IPS DF 4.7 (cell line): ENCODE measurements at regions not wholly inside any gene's neighbourhood (a gene's known extent, or its start where the extent isn't known, plus 50 kb on each side); places are given as distances from the start of the nearest gene placed in this dataset.
"Not testable (repeated sequence)": the region's sequence is repeated elsewhere in the genome, so short reads cannot be mapped to it uniquely, and the experiment has no call there.

Experiments used
- DNase-seq: peaks from one replicate; pipeline ENCODE4 v3.0.0-alpha.2; 2013; ENCODE audit warnings: low spot score; ENCODE audit errors: extremely low read depth

DNA sequence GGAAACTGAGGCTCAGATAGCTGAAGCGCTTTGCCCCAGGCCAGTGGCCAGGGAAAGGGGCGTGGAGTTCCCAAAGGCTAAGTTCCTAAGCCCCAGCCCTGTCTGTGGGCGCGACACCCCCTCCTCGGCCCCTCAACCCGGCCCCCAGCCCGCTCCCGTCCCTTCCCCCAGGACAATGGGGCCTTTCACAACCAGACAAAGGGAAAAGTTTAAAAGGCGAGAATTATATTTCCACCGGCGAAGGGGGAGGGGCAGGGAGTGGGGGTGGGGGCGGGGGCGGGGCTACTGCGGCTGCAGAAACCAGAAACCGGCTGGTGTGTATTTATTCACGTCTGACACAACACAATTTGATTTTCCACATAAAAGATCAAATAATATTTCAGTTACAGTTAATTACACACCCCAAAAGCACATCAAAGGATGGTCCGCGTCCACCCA is 192.1 kb downstream of the MN1 start:
- DNase-seq: no peak

DNA sequence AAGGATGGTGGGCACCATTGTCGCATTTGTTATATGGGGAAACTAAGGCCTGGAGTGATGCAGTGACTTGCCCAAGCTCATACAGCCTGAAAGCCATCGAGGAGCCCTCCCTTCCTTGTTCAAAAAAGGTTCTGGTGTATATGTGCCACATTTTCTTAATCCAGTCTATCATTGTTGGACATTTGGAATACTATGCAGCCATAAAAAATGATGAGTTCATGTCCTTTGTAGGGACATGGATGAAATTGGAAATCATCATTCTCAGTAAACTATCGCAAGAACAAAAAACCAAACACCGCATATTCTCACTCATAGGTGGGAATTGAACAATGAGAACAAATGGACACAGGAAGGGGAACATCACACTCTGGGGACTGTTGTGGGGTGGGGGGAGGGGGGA is 191.4 kb downstream of the MN1 start:
- DNase-seq: not testable (repeated sequence)

DNA sequence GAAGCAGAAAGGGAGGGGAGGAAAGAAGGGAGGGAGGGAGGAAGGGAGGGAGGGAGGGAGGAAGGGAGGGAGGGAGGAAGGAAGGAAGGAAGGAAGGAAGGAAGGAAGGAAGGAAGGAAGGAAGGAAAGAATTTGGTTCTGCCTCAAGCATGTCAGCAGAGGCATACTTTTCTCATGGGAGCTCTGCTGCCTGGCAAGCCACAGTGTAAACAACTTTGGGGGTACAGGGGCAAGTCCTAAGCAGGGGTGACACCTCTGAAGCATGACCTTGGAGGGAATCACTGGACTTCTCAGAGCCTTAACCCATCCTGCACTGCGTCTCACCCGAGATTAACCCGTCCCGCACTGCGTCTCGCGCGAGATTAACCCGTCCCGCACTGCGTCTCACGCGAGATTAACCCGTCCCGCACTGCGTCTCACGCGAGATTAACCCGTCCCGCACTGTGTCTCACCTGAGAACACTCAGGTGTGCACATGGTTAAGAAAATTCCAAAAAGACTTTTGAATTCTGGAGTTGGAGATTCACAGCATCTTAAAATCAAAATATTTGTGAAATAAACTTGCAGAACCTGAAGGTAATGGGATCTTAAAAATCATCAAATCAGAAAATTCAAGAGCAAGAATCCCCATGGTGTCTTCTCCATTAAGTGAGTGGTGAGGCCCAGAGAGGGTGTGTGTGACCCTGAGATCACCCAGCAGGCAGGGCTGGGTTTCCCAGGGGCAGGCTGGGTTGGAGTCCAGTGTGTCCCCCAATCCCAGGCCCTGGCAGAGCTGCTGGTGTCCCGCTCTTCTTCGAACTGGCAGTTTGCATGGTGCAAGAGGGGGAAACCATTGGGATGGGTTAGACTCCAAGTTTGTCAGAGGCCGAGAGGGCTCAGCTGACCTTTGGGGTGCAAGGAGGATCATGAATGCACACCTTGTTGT is 190.4 kb downstream of the MN1 start:
- DNase-seq: no peak

DNA sequence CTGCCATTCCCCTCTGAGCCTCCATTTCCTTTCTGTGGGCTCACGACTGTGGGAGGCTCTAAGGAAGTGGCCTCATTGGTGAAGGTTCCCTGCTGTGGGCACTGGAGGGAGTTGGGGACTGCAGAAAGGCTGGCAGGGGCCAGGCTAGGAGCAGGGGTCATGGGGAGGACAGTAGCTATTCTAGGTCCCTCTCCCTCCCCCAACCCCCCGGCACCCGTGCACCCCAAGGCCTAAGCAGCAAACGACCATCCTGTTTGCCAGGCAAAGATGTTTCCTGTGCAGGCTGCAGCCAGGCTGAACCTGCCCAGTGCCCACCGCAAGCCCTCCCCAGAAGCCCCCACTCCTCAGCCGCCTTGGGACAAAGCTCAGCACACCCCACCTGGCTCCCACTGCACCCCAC is 189.4 kb downstream of the MN1 start:
- no peak for DNase-seq

DNA sequence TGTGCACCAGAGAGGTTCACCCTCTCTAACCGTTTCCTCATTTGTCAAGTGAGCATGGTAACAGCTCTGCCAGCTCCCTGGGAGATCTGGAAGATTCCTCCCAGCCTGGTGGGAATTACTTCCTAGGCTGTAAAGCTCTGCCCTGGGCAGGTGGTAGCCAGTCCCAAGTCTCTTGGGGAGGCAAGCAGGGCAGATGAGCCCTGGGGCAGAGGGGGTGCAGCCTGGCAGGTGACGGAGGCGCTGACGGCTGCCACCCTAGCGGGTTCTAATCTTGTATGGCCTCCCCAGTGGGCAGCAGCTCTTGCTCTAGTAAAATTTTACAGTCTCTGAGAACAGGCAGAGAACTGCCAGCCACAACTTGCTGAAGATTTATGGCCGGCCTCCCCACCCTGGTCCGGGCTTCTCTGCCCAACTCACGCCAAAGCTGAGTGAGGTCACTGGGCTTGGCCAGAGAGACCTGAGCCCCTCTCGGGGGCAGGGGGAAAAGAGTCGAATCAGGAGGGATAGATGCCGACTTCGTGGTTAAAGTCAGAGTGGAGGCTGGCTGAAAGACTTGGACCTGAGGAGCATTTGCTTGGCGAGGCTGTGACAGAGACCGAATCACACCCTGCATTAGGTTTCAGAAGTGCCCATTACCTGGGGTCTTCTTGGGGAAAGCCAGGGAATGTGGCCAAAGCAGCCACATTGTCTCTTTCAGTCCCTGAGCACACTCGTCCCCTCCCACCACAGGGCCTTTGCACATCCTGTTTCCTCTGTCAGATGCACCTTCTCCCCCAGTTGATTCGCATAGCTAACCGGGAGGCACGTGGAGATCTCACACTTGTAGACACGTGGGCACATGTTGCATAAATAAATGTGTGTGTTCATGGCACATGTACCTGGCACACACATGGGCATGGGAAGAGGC is 188.2 kb downstream of the MN1 start:
- DNase-seq: no peak

DNA sequence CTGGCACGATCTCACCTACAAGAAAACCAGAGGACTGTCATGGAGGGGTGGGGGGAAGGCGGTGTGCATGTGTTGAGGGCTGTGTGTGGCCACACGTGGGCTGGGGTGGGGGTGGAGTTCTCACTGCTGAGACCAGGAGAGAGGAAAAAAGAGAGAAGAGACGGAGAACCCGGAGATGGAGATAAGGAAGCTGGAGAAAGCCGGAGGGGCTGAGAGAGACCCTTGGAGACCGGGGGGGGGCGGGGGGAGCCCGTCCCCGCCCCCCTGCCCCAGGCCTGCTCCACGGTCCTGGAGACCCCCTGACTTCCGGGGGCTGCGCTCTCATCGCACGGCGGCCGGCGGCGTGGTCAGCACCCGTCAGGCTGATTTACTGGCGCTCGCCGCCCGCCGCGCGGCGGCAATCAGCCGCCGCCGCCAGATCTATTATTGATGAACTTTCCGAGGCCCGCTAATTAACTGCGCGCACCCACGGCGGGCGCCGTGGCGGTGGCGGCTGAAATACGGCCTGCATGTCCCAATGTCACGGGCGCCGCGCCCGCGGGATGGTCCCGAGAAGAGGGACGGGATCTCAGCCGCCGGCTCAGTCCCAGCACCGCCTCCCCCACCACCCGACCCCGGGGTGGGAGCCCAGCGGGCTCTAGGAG is 187.4 kb downstream of the MN1 start:
- no peak for DNase-seq

DNA sequence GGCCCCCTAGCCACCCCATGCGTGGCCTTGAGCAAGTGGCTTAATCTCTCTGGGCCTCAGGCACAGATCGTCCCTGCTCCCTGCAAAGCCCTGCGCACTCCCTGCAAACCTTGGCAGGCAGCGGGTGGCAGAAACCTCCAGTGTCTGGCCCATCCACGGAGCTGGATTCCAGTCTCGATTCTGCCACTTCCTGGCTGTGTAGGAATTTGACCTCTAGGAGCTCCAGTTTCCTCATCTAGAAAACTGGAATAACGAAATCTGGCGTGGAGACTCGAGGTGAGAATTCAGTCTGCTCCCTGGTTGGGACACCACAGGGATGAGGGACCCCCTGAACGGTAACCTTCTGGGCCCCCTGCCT is 186.9 kb downstream of the MN1 start:
- DNase-seq: no peak

DNA sequence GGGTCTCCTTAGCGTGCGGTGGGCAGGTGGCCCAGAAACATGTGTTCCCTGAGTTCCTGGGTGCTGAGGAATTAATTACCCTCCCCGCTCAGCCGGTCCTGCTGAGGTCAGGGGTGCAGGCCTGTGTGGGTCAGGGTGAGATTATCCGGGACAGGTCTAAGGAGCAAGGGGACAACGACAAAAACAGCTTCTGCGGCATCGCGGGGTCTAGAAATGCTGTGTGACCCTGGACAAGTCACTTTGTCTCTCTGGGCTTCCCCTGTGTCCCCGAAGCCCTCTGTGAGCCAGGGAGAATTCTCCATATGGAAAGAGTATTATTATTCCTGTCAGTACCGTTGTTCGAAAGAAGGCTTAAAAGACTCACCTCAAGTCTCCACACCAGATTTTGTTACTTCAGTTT is 186.1 kb downstream of the MN1 start:
- DNase-seq: no peak

DNA sequence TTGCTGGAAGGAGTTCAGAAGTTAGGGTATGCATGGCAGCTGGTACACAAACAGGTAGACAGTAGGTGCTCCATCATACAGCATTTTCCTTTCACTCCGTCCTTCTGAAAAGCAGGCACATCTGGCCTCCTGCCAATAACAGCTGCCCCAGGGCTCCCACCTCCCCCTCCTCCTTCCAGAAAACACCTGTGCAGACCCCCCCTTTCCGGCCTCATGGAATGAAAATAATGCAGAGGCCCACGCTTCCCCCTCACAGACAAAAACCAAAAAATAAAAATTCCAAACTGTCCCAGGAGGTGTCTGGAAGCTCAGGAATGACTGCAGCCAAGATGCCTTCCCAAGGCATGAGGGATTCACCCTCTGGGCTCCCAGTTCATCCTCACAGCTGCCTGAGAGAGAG is 185.5 kb downstream of the MN1 start:
- no peak for DNase-seq

DNA sequence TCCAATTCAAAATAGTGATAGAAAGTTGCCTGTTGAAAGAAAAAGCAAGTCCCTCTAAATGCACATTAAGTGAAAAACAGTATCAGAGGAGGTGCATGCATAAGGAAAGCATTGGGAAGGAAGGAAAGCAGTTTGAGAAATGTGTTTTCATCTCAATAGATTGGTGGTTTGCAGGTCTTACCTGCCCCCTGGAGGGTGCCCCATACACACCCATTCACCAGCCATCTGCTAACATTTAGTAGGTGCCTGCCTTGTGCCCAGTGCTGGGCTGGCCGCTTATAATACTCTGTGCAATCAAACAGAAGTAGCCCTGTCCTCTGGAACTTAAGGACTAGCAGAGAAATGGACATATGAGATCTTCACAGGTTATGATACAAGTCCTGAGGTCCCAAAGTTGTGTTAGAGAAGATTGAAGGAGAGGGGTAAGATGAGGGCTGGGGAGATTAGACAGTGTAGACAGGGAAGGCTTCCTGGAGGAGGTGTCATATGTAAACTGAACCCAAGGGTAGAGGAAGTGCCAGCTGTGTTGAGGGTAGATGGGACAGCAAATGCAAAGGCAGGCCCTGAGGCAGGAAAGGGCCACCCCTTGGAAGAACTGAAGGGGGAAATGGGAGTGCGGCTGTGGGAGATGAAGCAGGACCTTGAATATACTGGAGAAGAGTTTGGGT is 184.2 kb downstream of the MN1 start:
- no peak for DNase-seq

DNA sequence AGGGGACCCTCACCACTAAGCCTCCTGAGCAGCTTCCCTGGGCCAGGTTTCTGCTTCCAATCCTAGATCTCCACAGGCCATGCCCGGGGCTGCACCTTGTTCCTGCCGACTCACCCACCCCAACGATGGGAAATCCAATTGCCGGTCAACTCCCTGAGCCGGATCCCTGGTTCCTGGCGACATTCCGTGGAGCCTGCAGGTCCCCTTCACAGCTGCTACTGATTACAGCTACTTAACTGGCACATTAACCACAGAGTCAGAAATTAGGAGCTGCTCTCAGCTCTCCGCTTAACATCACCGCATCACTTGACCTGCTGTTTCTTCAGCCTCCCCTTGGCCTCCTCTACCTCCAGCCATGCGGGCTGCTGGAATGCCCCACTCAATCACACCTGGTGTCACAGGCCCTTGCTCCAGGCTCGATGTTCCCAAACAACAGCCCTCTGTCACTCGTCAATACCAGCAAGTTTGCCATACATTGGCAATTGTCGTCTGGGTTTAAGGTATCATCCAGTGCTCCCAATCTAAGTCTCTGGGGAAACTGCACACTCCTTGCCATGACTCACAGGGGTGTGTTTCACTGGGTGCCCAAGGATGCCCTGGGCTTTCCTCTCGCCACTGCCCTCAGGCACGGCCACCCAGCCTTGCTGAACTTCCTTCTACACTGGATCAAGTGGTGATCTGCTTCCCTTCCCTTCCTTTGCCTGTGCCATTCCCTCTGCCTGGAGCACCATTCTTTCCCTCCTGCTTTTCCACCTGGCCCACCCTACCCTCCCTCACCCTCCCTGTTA is 181.0 kb downstream of the MN1 start:
- DNase-seq: no peak

DNA sequence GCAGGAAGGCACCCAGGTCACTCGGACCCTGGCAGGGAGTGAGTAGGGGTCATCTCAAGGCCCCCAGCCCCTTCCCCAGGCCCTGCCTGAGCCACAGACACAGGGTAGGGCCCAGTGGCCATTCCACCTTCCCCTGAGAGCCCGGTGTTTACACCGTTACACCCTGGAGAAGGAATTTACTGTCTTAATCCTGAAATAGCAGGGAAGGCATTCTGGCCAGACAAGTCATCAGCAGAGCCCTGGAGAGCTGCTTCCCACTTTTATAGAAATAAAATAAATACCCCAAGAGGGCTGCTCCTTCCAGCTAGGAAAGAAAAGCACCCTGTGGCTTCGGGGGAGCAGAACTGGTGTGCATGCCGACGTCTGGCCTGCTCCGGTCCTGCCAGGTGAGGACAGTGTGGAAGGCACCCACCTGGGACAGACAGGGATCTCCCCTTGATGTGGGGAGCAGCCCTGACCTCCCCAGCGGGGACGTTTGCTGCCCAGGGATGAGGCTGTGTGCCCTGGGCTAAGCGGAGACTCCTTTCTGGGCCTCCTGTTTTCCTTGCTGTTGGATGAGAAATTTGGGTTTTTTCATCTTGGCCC is 180.0 kb downstream of the MN1 start:
- no peak for DNase-seq

DNA sequence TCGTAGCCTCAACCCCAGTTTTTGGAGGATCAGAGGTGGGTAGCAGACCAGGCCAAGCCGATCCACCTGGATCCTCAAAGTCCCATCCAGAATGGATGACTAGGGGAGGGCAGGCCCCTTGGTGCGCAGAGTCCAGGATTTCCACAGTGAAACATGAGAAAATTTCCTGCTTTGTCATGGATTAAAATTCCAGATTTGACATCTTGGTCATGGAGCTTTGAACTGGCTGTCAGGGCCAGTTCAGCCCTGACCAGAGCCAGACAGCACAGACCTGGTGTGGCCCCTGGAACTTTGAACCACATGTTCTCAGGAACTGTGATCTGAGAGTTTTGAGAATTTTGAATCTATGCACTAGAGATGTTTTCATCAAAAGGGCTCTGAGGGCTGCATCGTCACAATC is 177.5 kb downstream of the MN1 start:
- no peak for DNase-seq

DNA sequence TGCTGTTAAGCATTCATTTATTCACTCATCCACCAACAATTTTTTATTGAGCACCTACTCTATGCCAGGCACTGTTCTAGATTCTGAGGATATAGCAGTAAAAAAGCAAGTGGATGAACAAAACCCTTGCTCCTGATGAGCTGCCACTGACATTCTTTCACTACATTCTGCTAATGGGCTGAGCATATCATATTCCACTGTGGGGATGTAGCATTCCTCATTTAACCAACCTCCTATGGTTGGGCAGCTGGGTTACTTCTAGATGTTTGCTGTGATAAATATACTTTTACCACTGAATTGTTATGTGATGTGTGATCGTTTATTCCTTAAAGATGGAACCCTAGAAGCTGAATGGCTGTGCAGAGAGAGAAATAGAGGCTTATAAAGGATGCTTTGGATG is 176.9 kb downstream of the MN1 start:
- no peak for DNase-seq

DNA sequence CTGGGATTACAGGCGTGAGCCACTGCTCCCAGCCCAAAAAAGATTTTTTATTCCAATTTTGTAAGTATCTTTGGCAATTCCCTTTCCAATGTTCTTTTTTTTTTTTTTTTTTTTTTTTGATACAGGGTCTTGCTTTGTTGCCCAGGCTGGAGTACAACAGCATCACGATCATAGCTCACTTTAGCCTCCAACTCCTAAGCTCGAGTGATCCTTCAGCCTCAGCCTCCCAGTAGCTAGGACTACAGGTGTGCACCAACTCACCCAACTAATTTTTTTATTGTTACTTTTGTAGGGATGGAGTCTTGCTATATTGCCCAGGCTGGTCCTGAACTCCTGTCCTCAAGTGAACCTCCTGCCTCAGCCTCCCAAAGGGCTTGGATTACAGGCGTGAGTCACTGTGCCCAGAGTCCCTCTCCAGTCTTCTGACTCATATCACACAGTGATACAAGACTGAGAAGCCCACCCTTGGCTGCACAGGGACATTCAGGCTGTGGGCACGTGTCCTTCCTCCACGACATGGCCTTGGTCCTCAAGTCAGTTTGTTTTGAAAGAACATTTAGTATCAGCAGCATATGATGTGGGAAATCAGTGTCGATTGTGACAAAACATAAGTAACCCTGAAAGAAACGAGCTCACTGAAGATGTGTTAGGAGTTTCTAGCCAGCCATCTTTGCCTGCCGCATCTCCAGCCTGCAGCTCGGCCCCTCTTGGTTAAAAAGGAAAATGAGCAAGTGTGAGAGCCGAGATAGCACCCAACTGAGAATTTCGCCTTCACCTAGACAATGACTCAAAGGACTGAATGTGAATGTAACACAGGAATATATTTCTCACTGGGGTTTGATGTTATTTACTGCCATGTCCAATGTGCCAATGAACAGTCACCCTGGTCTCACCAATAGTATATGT is 175.5 kb downstream of the MN1 start:
- no peak for DNase-seq

DNA sequence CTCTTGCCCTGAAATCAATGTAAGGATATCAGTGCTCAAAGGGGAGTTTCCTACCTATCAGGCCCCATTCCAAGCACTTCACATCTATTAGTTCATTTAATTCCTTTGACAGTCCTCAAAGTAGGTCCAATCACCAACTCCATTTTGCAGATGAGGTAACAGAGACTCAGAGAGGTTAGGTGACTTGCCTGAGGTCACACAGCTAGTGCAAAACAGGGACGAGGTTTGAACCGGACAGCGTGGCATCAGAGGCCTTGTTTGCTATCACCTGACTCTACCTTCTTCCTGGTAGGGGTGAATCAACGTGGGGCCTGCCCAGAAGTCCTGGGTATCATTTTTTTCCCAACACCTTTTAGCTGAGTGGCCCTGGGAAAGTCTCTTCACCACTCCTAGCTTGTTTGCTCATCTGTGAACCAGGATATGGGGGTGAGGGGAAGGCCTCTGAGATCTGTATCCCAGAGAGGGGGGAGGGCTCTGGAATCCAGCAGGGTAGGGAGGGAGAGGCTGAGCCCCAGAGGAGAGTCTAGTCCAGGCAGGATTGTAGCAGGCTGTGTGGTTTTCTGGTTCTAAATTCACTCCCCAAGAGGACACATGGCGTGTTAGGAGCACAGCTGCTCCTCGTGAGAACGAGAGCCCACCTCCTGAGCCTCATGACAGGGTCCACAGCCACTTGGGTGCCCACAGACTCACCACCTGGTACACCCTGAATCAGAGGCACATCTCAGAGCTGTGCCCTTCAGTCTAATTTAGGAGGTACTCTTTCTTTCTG is 174.7 kb downstream of the MN1 start:
- DNase-seq: no peak

DNA sequence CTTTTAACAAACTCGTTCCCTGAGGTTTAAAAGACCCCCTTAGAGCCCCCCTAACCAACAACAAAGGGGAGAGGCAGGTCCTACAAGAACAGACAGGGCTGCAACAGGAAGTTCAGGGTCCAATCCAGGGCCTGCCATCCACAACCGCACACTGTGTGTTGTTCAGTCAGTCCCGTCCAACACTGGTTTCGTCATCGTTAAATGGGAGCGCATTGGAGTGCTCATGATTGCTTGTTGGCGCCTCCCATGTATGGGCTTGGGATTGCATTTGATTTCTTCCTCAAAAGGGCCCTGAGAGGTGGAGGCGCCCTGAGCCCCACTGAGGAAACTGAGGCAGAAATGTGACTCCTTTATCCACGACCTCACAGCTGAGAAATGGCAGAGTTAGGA is 174.1 kb downstream of the MN1 start:
- no peak for DNase-seq

DNA sequence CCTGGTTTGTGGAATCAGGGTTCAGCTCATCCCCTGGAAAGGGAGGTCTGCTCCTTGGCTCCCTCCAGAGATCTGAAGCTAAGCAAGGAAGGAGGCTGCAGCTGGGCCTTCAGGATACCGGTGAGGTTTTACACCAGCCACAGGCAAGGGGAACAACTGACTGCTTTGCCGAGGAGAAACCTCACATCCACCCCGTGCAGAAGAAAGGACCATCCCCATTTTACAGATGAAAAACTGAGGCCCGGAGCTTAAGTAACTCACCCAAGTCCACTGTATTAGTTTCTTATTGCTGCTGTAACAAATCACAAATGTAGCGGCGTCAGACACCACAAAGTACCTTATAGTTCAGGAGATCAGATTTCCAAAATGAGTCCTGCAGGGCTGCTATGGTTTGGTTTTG is 173.7 kb downstream of the MN1 start:
- DNase-seq: no peak
